Activated naive CD8-positive, alpha-beta T cell treated with anti-CD3 and anti-CD28 coated beads, Interleukin-2, amount 50 U/mL, for 24 hours (primary cell): ENCODE measurements at regions not wholly inside any gene's neighbourhood (a gene's known extent, or its start where the extent isn't known, plus 50 kb on each side); places are given as distances from the start of the nearest gene placed in this dataset.

Experiments used
- ATAC-seq: fragments of 150-1000 bp; cut with Tn5 transposase; one replicate; pipeline ENCODE4 v1.10.0; 2021
- DNase-seq: peaks from one replicate; pipeline ENCODE4 v3.0.0; 2021
- H3K27ac Mint-ChIP-seq: one replicate; pipeline ENCODE4 v1.8.0; 2021; ENCODE audit warnings: mild to moderate bottlenecking, mixed read lengths
- H3K27me3 Mint-ChIP-seq: one replicate; pipeline ENCODE4 v1.8.0; 2021; ENCODE audit warnings: mixed read lengths
- H3K36me3 Mint-ChIP-seq: one replicate; pipeline ENCODE4 v1.8.0; 2021; ENCODE audit warnings: low read depth, mixed read lengths
- H3K4me1 Mint-ChIP-seq: one replicate; pipeline ENCODE4 v1.8.0; 2021; ENCODE audit warnings: mixed read lengths
- H3K4me3 Mint-ChIP-seq: one replicate; pipeline ENCODE4 v1.8.0; 2021; ENCODE audit warnings: mild to moderate bottlenecking, moderate library complexity, mixed read lengths
- H3K9me3 Mint-ChIP-seq: one replicate; pipeline ENCODE4 v1.8.0; 2021; ENCODE audit warnings: mixed read lengths

GRCh38 chr6:139605350-139605749 lies 230.9 kb upstream of the CITED2 start:
- DNase-seq (no peak), ATAC-seq (no peak)
- Mint-ChIP-seq H3K36me3 (no peaks in the 10 kb centered on the region), H3K27ac (no peak overlapping the region), H3K9me3 (no peaks in the 10 kb centered on the region), H3K4me1 (peaks cover 19% of the 10 kb centered on the region), H3K27me3 (peaks cover 4% of the 10 kb centered on the region), H3K4me3 (no peak overlapping the region)

GRCh38 chr6:139603581-139603980 lies 229.1 kb upstream of the CITED2 start:
- DNase-seq (no peak), ATAC-seq (no peak)
- Mint-ChIP-seq H3K36me3 (no peaks in the 10 kb centered on the region), H3K27ac (no peak overlapping the region), H3K9me3 (no peaks in the 10 kb centered on the region), H3K27me3 (peaks cover 4% of the 10 kb centered on the region), H3K4me3 (no peak overlapping the region), H3K4me1 (peaks cover 15% of the 10 kb centered on the region)

- Mint-ChIP-seq H3K4me3 (no peak overlapping the region), H3K36me3 (no peaks in the 10 kb centered on the region), H3K9me3 (no peaks in the 10 kb centered on the region), H3K4me1 (peaks cover 14% of the 10 kb centered on the region), H3K27me3 (peaks cover 4% of the 10 kb centered on the region), H3K27ac (no peak overlapping the region)
- DNase-seq (no peak), ATAC-seq (no peak)
Observed at GRCh38 chr6:139602577-139602976, 228.1 kb upstream of the CITED2 start.

GRCh38 chr6:139600919-139601475 lies 226.5 kb upstream of the CITED2 start:
- Mint-ChIP-seq H3K9me3 (no peaks in the 10 kb centered on the region), H3K4me1 (peaks cover 14% of the 10 kb centered on the region), H3K36me3 (no peaks in the 10 kb centered on the region), H3K27me3 (peaks cover 4% of the 10 kb centered on the region), H3K27ac (peak overlapping the region; percentile 32), H3K4me3 (no peak overlapping the region)
- DNase-seq = peak; percentile 8
- ATAC-seq = peak; percentile 98

GRCh38 chr6:139600343-139600742 lies 225.9 kb upstream of the CITED2 start:
- H3K4me3 Mint-ChIP-seq = no peak overlapping the region
- H3K9me3 Mint-ChIP-seq = no peaks in the 10 kb centered on the region
- H3K27me3 Mint-ChIP-seq = peaks cover 4% of the 10 kb centered on the region
- H3K36me3 Mint-ChIP-seq = no peaks in the 10 kb centered on the region
- ATAC-seq = no peak
- peaks cover 14% of the 10 kb centered on the region for H3K4me1 Mint-ChIP-seq
- DNase-seq = no peak
- H3K27ac Mint-ChIP-seq = peak overlapping the region; percentile 39

GRCh38 chr6:139597771-139598755 lies 223.6 kb upstream of the CITED2 start:
- Mint-ChIP-seq H3K27ac (no peak overlapping the region), H3K4me1 (peaks cover 14% of the 10 kb centered on the region), H3K9me3 (no peaks in the 10 kb centered on the region), H3K4me3 (no peak overlapping the region), H3K27me3 (peaks cover 3% of the 10 kb centered on the region), H3K36me3 (no peaks in the 10 kb centered on the region)
- no peak for ATAC-seq
- DNase-seq = no peak

GRCh38 chr6:139597087-139597763 lies 222.8 kb upstream of the CITED2 start:
- Mint-ChIP-seq H3K36me3 (no peaks in the 10 kb centered on the region), H3K9me3 (no peaks in the 10 kb centered on the region), H3K4me3 (no peak overlapping the region), H3K4me1 (peaks cover 14% of the 10 kb centered on the region), H3K27ac (no peak overlapping the region), H3K27me3 (peaks cover 7% of the 10 kb centered on the region)
- no peak for DNase-seq
- ATAC-seq = no peak

- H3K27ac Mint-ChIP-seq = no peak overlapping the region
- no peaks in the 10 kb centered on the region for H3K9me3 Mint-ChIP-seq
- peaks cover 13% of the 10 kb centered on the region for H3K27me3 Mint-ChIP-seq
- no peak overlapping the region for H3K4me3 Mint-ChIP-seq
- H3K4me1 Mint-ChIP-seq = peaks cover under 1% of the 10 kb centered on the region
- no peaks in the 10 kb centered on the region for H3K36me3 Mint-ChIP-seq
- no peak for DNase-seq
- no peak for ATAC-seq
Observed at GRCh38 chr6:139595183-139595582, 220.7 kb upstream of the CITED2 start.

GRCh38 chr6:139594333-139594965 lies 220.0 kb upstream of the CITED2 start:
- no peak for DNase-seq
- H3K4me3 Mint-ChIP-seq = no peak overlapping the region
- H3K9me3 Mint-ChIP-seq = no peaks in the 10 kb centered on the region
- peaks cover 13% of the 10 kb centered on the region for H3K27me3 Mint-ChIP-seq
- H3K36me3 Mint-ChIP-seq = no peaks in the 10 kb centered on the region
- no peak overlapping the region for H3K27ac Mint-ChIP-seq
- no peak for ATAC-seq
- no peaks in the 10 kb centered on the region for H3K4me1 Mint-ChIP-seq

- DNase-seq = no peak
- no peak for ATAC-seq
- Mint-ChIP-seq H3K27ac (no peak overlapping the region), H3K36me3 (no peaks in the 10 kb centered on the region), H3K4me3 (no peak overlapping the region), H3K9me3 (no peaks in the 10 kb centered on the region), H3K4me1 (no peaks in the 10 kb centered on the region), H3K27me3 (peaks cover 15% of the 10 kb centered on the region)
Observed at GRCh38 chr6:139593081-139593480, 218.6 kb upstream of the CITED2 start.

- DNase-seq (no peak), ATAC-seq (no peak)
- H3K4me1 Mint-ChIP-seq = no peaks in the 10 kb centered on the region
- H3K36me3 Mint-ChIP-seq = no peaks in the 10 kb centered on the region
- no peaks in the 10 kb centered on the region for H3K9me3 Mint-ChIP-seq
- H3K27ac Mint-ChIP-seq = no peak overlapping the region
- peaks cover 15% of the 10 kb centered on the region for H3K27me3 Mint-ChIP-seq
- H3K4me3 Mint-ChIP-seq = no peak overlapping the region
Observed at GRCh38 chr6:139592011-139592410, 217.6 kb upstream of the CITED2 start.

- Mint-ChIP-seq H3K27me3 (peaks cover 15% of the 10 kb centered on the region), H3K36me3 (no peaks in the 10 kb centered on the region), H3K27ac (no peak overlapping the region), H3K4me3 (no peak overlapping the region), H3K9me3 (no peaks in the 10 kb centered on the region), H3K4me1 (no peaks in the 10 kb centered on the region)
- ATAC-seq = no peak
- DNase-seq = no peak
Observed at GRCh38 chr6:139591075-139591865, 216.8 kb upstream of the CITED2 start.

GRCh38 chr6:139590206-139590605 lies 215.8 kb upstream of the CITED2 start:
- Mint-ChIP-seq H3K4me1 (no peaks in the 10 kb centered on the region), H3K36me3 (no peaks in the 10 kb centered on the region), H3K27ac (no peak overlapping the region), H3K9me3 (no peaks in the 10 kb centered on the region), H3K27me3 (peaks cover 15% of the 10 kb centered on the region), H3K4me3 (no peak overlapping the region)
- no peak for ATAC-seq
- no peak for DNase-seq
